ENCODE measurements at regions not wholly inside any gene's neighbourhood (a gene's known extent, or its start where the extent isn't known, plus 50 kb on each side); places are given as distances from the start of the nearest gene placed in this dataset.

GRCh38 chr13:20344836-20345490, 112.8 kb upstream of the GJB6 start:
- no peak for TF ChIP-seq CTCF (IDR thresholded peaks at IDR 0.05 in 4 of 5, conservative IDR thresholded peaks at IDR 0.05 in 1 of 5)
- TF ChIP-seq POLR2A (IDR thresholded peaks at IDR 0.05): no peak

Measured in gastrocnemius medialis (tissue), 4 donors.